ENCODE measurements at regions not wholly inside any gene's neighbourhood (a gene's known extent, or its start where the extent isn't known, plus 50 kb on each side); places are given as distances from the start of the nearest gene placed in this dataset.

- no peak for DNase-seq
These were observed 378.2 kb upstream of the ALCAM start for GRCh38 chr3:104988496-104988895.

DNA sequence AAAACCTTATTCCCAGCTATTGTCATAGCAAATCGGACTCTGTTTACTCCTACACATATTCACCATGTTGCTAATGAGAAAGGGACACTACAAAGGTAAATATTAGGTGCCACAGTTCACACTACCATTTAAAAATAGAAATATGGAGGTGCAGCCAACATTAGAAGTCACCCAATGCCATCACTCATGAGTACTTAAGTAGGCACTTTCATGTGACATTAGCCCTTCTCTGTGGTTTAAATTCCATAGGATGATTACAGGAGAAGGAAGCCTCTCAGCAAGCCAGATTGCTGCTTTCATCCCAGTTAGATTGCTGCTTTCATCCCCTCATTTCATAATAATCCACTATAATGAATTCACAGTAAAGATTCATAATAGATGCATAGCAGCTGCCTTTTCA lies 376.8 kb upstream of the ALCAM start:
- DNase-seq, result no peak

GRCh38 chr3:104990758-104991157 lies 376.0 kb upstream of the ALCAM start:
- DNase-seq, result no peak

DNA sequence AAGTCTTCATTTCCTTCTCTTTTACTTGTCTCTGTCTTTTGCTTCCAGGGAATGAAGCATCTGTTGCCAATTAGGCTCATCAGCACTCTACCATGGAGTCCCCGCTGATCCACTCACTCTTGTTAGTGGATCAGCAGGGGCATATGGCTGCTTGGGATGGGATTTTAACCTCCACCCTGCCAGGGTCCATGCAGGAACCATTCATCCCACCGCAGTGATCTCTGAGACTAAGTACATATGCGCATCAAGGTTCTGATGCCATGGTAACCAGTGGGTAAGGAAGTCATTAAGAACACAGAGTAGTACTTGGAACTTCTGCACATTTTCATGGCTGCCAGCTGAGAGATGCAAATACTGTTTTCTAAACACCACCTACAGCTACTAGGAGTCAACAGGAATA lies 374.0 kb upstream of the ALCAM start:
- no peak for DNase-seq

- DNase-seq, result no peak
These were observed 360.5 kb upstream of the ALCAM start for GRCh38 chr3:105006164-105006563.

DNA sequence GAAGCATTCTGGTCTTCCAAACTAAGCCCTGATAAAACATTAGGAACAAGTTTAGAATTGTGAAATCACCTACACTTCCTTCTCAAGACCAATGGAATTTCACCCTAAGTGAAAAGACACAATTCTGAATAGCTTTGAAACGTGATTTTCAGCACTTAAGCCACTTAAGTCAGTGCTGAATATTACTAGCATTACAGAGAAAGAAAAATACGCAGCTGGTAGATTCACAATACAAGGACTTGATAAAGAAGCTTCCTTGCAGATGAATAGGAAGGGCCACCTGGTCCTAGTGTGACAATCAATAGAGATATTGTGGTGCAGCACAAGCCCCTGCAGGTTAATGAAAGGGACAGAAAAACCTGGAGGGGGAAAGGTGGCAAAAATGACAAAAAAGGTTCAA lies 353.1 kb upstream of the ALCAM start:
- no peak for DNase-seq

DNA sequence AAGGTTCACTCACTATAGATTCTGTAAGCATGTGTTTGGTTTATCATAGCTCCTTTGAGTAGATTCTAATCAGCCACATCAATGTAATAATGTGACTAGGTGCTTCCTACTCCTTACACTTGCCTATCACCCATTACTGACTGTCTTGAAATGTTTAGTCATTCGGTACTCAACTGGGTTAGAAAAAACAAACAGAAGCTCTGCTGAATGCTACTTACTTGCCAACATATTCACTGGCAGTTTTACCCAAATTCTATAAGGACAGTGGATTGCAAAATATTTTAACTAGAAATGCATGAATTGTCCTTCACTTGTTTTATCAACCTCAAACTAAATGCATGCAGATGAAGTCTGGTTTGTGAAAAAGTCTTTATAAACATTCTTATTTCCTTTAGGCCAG lies 352.1 kb upstream of the ALCAM start:
- DNase-seq, result no peak

GRCh38 chr3:105022813-105023212 lies 343.9 kb upstream of the ALCAM start:
- DNase-seq, result no peak

GRCh38 chr3:105030211-105030610 lies 336.5 kb upstream of the ALCAM start:
- DNase-seq, result no peak

- DNase-seq, result no peak
These were observed 334.2 kb upstream of the ALCAM start for GRCh38 chr3:105032541-105032940.

- DNase-seq, result no peak
These were observed 333.6 kb upstream of the ALCAM start for GRCh38 chr3:105033081-105033480.

DNA sequence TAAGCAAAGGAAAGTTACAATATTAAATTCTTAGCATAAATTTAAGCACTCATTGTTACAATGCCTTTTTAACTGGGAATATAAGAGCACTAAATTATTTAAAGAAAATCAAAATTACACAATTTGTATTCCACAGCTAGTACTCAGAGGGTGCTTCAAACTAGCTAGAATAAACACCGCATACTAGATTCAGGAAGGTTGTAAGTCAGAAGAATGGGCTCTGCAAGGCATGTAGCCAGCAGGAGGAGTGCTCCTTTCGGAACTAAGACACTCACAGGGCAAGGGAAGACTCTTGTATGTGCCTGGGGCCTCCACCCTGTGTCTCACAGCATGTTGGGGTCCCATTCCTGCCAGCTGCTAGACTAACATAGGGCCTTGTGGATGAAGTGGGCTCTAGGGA lies 327.7 kb upstream of the ALCAM start:
- DNase-seq, result no peak

GRCh38 chr3:105040026-105040622 lies 326.6 kb upstream of the ALCAM start:
- no peak for DNase-seq

GRCh38 chr3:105042586-105042985 lies 324.1 kb upstream of the ALCAM start:
- no peak for DNase-seq

- no peak for DNase-seq
These were observed 315.6 kb upstream of the ALCAM start for GRCh38 chr3:105051111-105051510.

GRCh38 chr3:105051972-105052371 lies 314.7 kb upstream of the ALCAM start:
- no peak for DNase-seq

GRCh38 chr3:105062853-105063252 lies 303.9 kb upstream of the ALCAM start:
- no peak for DNase-seq

- DNase-seq, result no peak
These were observed 300.5 kb upstream of the ALCAM start for GRCh38 chr3:105065895-105066839.

DNA sequence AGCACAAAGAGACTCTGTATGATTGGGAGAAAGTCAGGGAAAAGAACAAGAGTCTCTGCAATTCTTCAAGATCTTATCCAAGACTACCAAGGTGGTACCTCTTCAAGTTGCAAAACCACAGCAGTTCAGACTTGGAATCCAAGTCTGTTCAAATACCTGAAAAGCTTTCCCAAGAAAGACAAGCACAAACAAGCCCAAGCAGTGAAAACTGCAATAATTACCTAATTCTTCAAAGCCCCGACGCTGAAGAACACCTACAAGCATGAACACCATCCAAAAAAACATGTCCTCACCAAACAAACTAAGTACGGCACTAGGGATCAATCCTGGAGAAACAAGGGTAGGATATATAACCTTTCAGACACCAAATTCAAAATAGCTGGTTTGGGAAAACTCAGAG lies 299.3 kb upstream of the ALCAM start:
- no peak for DNase-seq

DNA sequence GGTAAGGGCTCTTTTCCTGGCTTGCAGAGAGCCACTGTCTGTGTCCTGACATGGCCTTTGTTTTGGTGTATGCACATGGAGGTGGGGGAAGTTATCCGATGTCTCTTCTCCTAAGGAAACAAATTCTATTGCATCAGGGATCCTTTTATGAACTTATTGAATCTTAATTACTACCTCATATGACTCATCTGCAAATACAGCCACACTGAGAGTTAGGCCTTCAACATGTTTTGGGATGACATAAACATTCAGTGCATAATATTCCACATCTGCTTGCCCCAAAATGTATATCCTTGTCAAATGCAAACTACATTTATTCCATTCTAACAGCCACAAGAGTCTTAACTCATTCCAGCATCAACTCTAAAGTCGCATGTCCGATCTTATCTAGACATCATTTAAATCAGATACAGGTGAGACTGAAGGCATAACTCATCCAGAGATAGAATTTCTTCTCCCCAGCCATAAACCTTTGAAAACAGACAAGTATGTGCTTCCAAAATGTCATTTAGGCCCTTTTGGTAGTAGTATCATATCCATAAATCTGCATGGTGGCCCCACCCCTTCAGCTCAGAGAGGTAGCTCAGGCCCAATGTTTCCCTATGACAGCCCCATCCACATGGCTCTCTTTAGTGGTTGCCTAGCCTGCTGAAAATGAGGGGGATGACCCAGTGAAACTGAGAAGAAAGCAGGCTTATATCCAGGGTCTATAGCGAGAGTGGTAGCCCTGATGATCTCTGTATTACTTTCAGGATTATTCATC lies 289.5 kb upstream of the ALCAM start:
- DNase-seq, result no peak

GRCh38 chr3:105083945-105084344 lies 282.8 kb upstream of the ALCAM start:
- DNase-seq, result no peak

- no peak for DNase-seq
These were observed 281.2 kb upstream of the ALCAM start for GRCh38 chr3:105085506-105085905.

DNA sequence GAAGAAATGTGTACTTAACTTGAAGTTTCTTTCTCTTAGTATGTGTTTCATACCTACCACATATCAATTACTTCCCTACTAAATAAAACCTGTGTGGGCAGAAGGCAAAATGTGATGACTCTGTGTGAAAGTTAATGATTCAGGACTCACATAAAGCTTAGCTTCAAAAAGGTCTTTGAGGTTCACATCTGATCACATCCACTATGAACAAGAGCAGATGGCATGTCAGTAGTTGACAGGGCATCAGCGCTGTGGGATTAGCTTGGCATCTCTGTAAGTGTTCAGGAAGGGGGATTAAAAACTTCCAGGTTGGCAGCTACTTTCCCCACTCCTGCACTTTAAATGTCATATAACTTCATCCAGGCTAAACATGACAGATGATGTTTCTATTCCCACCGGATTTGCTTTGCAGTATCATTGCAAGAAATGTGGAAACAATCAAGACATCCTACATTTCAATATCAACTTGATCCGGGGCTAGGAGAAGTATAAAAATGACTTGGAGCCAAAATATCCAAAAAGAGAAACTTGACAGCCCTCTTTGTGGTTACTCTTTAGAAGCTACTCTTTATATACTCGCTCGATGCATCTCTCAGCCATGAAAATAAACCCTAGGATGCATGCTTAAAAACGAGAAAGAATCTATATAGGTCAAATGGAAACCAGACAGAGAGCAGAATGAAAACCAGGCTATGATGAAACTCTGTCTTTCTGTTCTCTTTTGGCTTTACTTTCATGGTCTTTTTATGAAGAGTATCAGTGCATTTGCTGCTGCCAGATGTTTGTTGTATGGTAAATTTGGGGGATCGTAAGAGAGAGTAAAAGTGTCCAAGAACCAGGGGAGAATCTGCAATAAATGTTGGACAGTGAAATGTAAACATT lies 273.1 kb upstream of the ALCAM start:
- no peak for DNase-seq

All from activated naive CD4-positive, alpha-beta T cell treated with Interleukin-2 at 50 U/mL for 16 hours (primary cell).